ENCODE measurements at regions not wholly inside any gene's neighbourhood (a gene's known extent, or its start where the extent isn't known, plus 50 kb on each side); places are given as distances from the start of the nearest gene placed in this dataset.

DNA sequence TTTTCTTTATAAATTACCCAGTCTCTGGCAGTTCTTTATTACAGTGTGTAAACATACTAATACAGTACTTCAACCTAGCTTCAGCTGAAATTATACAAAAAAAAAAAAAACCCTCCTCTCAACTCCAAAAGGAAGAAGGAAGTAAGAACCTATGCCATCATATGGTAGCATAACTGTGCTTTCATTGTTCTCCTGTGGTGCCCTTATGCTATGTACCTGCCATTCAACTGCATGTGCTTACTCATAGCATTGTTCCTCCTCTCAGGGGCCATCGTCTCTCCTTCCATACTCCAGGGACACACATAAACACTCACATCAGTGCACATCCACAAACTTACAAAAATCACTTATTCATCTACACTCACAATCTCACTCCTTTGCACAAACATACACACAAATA, 470.1 kb upstream of the HS3ST1 start:
- DNase-seq: no peak

- DNase-seq: no peak
Observed at GRCh38 chr4:11895766-11896165, 467.1 kb upstream of the HS3ST1 start.

DNA sequence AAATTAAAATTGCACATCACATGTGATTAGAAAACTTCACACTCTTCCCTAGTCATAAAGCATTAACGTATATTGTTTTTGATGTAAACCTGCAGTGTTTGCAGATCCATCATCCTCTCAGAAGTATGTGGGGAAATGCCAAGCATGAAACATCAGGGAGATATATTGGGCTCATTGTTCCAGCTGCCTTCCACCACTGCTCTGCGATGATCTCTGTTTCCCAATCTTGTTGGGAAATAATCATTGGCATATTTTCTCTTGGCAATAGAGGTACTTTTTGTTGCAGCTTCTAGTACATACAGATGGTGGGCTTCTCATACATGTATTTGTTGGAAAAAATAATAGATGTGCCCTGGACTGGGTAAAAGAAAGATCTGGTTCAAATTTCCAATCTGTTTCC, 466.3 kb upstream of the HS3ST1 start:
- DNase-seq: no peak

GRCh38 chr4:11894221-11894620, 465.5 kb upstream of the HS3ST1 start:
- DNase-seq: no peak

GRCh38 chr4:11889099-11889498, 460.4 kb upstream of the HS3ST1 start:
- no peak for DNase-seq

DNA sequence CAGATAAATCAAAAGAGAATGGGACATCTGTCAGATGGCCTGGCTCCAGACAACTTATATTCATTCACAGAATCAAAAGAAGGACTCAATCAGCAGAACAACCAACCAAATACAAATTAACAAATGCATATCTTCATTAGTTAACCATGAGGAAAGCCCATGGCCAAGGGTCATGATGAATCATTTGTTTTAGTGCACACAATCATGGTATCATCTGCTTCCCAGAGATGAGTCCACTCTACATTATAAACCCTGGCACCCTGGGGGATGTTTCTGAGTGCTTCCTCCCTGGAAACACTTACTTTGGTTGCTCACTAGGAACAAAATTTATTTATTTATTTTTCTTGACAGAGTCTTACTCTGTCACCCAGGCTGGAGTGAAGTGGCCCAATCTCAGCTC, 453.3 kb upstream of the HS3ST1 start:
- DNase-seq: no peak

- no peak for DNase-seq
Observed at GRCh38 chr4:11881364-11881763, 452.7 kb upstream of the HS3ST1 start.

DNA sequence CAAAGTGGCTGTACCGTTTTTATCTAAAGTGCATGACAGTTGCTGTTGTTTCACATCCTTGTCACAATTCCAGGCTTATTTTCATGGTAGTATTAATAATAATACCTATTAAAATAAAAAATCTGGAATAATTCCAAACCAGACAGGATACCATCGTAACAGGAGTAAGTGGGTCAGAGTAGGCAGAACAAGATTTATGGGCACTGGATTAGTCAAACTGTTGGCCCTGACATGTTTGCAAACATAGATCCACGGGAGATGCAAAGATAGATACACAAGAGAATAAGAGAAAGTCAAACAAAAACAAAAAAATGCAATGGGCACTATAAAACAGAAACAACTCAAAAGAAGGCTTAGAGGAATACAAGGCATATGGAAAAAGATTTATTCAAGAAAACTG, 449.5 kb upstream of the HS3ST1 start:
- DNase-seq: no peak

DNA sequence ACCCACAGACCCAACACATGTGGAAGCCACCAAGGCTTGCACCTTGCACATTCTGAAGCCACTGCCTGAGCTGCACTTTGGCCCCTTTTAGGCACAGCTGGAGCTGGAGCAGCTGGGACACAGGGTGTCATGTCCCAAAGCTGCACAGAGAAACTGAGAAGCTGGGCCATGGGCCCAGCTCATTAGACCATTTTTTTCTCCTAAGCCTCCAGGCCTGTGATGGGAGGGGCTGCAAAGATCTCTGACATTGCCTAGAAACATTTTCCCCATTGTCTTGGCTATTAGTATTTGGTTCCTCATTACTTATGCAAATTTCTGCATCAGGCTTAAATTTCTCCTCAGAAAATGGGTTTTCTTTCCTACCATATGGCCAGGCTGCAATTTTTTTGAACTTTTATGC, 447.4 kb upstream of the HS3ST1 start:
- DNase-seq: no peak

- DNase-seq: no peak
Observed at GRCh38 chr4:11869191-11869870, 440.6 kb upstream of the HS3ST1 start.

DNA sequence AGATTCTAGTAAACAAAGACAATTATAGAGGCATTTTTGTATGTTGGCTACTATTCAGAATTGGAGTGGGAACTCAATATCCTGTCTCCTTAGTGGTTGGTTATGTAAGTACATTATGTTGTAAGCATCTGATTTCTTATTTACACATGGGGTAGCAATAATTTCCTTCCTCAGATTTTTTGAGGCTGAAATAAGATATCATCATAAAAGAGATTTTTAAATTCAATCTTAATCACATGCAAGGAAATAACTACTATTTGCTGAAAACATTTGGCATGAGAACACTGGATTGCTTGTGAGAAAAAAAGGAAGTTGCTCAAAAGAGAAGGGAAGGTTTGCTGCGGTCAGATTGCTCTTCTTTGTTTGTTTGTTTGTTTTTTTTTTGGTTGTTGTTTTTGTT, 437.7 kb upstream of the HS3ST1 start:
- no peak for DNase-seq

DNA sequence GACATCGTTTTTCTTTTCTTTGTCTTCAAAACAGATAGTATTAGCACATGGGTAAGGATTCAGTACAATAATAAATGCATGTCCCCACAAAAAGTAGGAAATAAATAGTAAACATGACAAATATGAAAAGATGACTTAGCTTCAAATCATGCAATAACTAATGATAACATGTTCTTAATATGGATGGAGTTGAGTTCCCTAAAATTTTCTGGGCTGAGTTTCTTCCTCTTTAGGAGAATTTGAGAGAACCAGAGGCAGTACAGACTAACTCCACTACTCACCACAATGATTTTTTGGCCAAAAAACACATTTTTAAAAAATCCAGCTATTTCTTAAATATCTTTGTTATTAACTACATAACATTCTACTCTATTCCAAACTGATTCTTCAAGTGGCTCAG, 432.3 kb upstream of the HS3ST1 start:
- DNase-seq: no peak

GRCh38 chr4:11857881-11858280, 429.2 kb upstream of the HS3ST1 start:
- no peak for DNase-seq

DNA sequence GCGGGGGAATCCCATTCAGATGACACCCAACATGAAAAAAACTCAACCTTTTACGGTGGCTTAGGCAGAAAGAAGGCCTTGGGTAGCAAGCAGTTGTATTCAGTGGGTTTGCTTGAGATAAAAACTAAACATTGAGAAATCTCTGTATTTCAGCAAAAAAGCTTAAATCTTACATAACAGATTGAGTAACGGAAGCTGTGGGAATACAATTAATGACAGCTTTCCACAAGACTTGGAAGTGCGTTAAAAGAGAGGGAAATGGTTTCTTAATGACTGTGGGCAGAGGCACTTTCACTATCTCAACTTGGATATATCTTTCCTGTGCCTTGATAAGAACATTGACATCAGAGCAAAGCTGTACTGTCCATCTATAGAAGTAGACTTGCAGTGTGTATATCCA, 418.5 kb upstream of the HS3ST1 start:
- no peak for DNase-seq

DNA sequence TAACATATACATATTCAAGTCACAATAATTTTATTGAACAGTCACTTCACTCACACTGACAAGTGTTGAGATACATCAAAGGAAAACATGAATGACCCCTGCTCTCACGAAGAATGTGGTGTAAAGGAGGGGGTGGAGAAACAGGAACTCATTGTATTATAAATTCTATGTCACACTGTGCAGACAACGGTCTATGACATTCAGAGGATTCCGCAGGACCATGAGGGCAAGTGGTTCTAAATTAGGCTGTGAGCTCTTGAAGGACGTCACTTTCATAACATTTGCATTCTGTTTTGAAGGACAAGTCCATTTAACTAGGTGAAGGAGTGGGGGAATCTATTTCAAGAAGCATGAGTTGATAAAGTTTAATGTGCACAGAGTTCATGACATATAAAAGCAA, 415.2 kb upstream of the HS3ST1 start:
- DNase-seq: no peak

GRCh38 chr4:11843340-11843739, 414.6 kb upstream of the HS3ST1 start:
- DNase-seq: no peak

DNA sequence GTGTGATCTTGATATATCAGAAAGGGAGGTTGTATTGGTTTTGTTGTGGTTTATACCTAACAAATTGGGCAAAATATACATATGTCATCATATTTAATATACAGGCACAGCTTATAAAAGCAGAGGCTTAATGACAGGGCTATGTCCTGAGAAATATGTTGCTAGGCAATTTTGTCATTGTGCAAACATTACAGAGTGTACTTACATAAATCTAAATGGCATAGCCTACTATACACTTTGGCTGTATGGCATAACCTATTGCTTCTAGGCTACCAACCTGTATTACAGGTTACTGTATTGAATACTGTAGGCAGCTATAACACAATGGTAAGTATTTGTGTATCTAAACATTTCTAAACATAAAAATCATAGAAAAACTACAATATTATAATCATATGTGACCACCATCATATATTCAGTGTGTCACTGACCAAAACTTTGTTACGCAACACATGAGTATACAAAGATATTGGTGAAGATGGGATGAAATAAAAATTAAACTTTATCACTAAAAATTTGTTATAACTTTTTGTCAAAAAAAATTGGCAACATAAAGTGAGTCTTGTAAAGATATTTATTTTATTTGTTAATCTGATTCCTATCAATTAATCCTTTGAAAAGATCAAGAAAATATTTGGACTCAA, 414.0 kb upstream of the HS3ST1 start:
- no peak for DNase-seq

DNA sequence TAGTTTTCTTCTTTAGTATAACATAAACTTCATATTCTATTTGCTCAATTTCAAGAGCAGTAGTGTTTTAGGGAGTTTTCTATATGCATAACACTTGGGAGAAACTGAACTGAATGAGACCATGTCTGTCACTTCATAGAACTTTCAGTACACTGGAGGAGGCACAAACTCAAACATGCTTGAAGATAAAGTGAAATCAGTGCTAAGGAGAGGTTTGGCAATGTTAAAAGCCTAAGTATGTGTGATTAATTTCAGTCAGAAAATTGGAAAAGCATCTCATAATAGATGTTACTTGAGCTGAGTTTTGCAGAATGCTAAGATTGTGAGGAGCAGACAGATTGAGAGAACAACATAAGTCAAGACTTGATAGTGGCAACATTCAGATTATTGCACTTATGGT, 411.2 kb upstream of the HS3ST1 start:
- no peak for DNase-seq

GRCh38 chr4:11831739-11832138, 403.0 kb upstream of the HS3ST1 start:
- DNase-seq: no peak

GRCh38 chr4:11824566-11824965, 395.9 kb upstream of the HS3ST1 start:
- DNase-seq: no peak

- DNase-seq: no peak
Observed at GRCh38 chr4:11821772-11822430, 393.2 kb upstream of the HS3ST1 start.

- no peak for DNase-seq
Observed at GRCh38 chr4:11817088-11817487, 388.4 kb upstream of the HS3ST1 start.

DNA sequence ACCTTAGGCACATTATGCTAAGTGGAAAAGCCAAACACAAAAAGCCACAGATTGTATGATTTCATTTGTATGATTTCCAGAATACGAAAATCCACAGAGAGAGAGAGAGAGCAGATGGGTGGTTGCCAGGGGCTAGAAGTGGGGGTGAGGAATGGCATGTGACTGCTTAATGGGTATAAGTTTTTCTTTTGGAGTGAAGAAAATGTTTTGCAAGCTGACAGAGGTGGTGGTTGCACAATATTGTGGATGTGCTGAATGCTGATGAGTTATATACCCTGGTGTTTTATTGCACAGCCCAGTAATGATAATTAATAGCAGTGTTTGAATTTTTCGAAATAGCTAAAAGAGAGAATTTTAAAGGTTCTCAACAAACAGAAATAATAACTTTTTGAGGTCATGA, 386.1 kb upstream of the HS3ST1 start:
- DNase-seq: no peak

DNA sequence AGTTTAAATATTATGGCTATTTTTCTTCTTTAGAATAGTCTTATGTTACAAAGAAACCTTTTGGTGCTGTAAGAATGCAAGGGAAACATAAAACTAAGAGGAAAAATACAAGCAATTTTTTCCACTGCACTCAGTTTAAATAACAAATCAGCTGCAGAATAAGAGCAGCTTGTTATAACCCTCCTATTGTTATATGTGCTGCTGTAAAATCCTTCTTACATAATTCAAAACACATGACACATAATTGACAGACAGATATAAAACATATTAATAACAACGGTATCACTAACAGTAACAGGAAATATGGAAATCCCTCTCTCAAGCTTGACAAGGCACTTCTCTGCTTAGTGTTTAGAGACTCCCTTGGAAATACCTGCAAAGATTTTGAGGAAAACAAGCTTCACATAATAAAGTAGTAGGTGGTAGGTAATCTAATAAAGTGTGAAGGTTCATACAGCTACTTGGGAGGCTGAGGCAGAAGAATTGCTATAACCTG, 385.3 kb upstream of the HS3ST1 start:
- DNase-seq: no peak

Data from CD4-positive, alpha-beta T cell treated with Interferon gamma for 1 hour (primary cell).